ENCODE measurements at regions not wholly inside any gene's neighbourhood (a gene's known extent, or its start where the extent isn't known, plus 50 kb on each side); places are given as distances from the start of the nearest gene placed in this dataset.

GRCh38 chr6:74050921-74051320, 354.9 kb downstream of the CD109 start:
- BruUV-seq (replicated peaks): no TSS peak
- Histone ChIP-seq H3K9me2 (ENCODE audit: insufficient read depth, low read length) (no peaks in the 10 kb centered on the region), H3K79me2 (ENCODE audit: insufficient read depth, low read depth, low read length) (no peaks in the 10 kb centered on the region), H3K4me1 (ENCODE audit: insufficient read depth, low read length, poor library complexity, severe bottlenecking) (no peaks in the 10 kb centered on the region), H2AFZ (ENCODE audit: low read length) (no peak overlapping the region), H4K20me1 (ENCODE audit: insufficient read depth, low read length) (no peaks in the 10 kb centered on the region), H3K4me3 (ENCODE audit: low read depth, low read length, poor library complexity, severe bottlenecking) (no peak overlapping the region), H3K27ac (ENCODE audit: low read depth, low read length, poor library complexity, severe bottlenecking) (no peak overlapping the region), H3K4me2 (ENCODE audit: low read length) (no peak overlapping the region), H3K36me3 (ENCODE audit: insufficient read depth, low read length) (no peaks in the 10 kb centered on the region), H3K9me3 (ENCODE audit: low read length) (no peaks in the 10 kb centered on the region)
- ChIA-PET CTCF (ENCODE audit: unreplicated experiment) (no interaction called here), POLR2A (no interaction called here)
- intact Hi-C loops (cut with micrococcal nuclease; ENCODE audit: unreplicated experiment): no loop called here
- DNase-seq (ENCODE audit: low spot score): no peak
- TF ChIP-seq CTCF (conservative IDR thresholded peaks at IDR 0.05; ENCODE audit: low read length) (no peak), EZH2phosphoT487 (IDR thresholded peaks at IDR 0.05; ENCODE audit: borderline replicate concordance, low read depth, low read length) (no peak)

- Histone ChIP-seq H2AFZ (ENCODE audit: low read length) (no peak overlapping the region), H3K79me2 (ENCODE audit: insufficient read depth, low read depth, low read length) (no peaks in the 10 kb centered on the region), H3K4me1 (ENCODE audit: insufficient read depth, low read length, poor library complexity, severe bottlenecking) (no peaks in the 10 kb centered on the region), H3K36me3 (ENCODE audit: insufficient read depth, low read length) (no peaks in the 10 kb centered on the region), H4K20me1 (ENCODE audit: insufficient read depth, low read length) (no peaks in the 10 kb centered on the region), H3K9me3 (ENCODE audit: low read length) (no peaks in the 10 kb centered on the region), H3K4me3 (ENCODE audit: low read depth, low read length, poor library complexity, severe bottlenecking) (no peak overlapping the region), H3K9me2 (ENCODE audit: insufficient read depth, low read length) (no peaks in the 10 kb centered on the region), H3K4me2 (ENCODE audit: low read length) (no peak overlapping the region), H3K27ac (ENCODE audit: low read depth, low read length, poor library complexity, severe bottlenecking) (no peak overlapping the region)
- ChIA-PET POLR2A (interaction anchor here (0.6 kb wide), 1 partner anchor 47 kb away, joined by 3 read pairs; no protein-coding TSS in a partner anchor), CTCF (ENCODE audit: unreplicated experiment) (no interaction called here)
- no peak for DNase-seq (ENCODE audit: low spot score)
- BruUV-seq (replicated peaks): no TSS peak
- intact Hi-C loops (cut with micrococcal nuclease; ENCODE audit: unreplicated experiment): no loop called here
- TF ChIP-seq CTCF (conservative IDR thresholded peaks at IDR 0.05; ENCODE audit: low read length) (no peak), EZH2phosphoT487 (IDR thresholded peaks at IDR 0.05; ENCODE audit: borderline replicate concordance, low read depth, low read length) (no peak)
Observed at GRCh38 chr6:74048387-74048786, 352.4 kb downstream of the CD109 start.

GRCh38 chr6:74044417-74045096, 348.6 kb downstream of the CD109 start:
- Histone ChIP-seq H3K9me3 (ENCODE audit: low read length) (no peaks in the 10 kb centered on the region), H2AFZ (ENCODE audit: low read length) (no peak overlapping the region), H3K27ac (ENCODE audit: low read depth, low read length, poor library complexity, severe bottlenecking) (no peak overlapping the region), H3K4me3 (ENCODE audit: low read depth, low read length, poor library complexity, severe bottlenecking) (no peak overlapping the region), H3K9me2 (ENCODE audit: insufficient read depth, low read length) (no peaks in the 10 kb centered on the region), H3K4me1 (ENCODE audit: insufficient read depth, low read length, poor library complexity, severe bottlenecking) (no peaks in the 10 kb centered on the region), H3K36me3 (ENCODE audit: insufficient read depth, low read length) (no peaks in the 10 kb centered on the region), H3K79me2 (ENCODE audit: insufficient read depth, low read depth, low read length) (no peaks in the 10 kb centered on the region), H4K20me1 (ENCODE audit: insufficient read depth, low read length) (no peaks in the 10 kb centered on the region), H3K4me2 (ENCODE audit: low read length) (no peak overlapping the region)
- ChIA-PET CTCF (ENCODE audit: unreplicated experiment) (no interaction called here), POLR2A (no interaction called here)
- no TSS peak for BruUV-seq (replicated peaks)
- TF ChIP-seq CTCF (conservative IDR thresholded peaks at IDR 0.05; ENCODE audit: low read length): no peak
- no peak for TF ChIP-seq EZH2phosphoT487 (IDR thresholded peaks at IDR 0.05; ENCODE audit: borderline replicate concordance, low read depth, low read length)
- no peak for DNase-seq (ENCODE audit: low spot score)
- intact Hi-C loops (cut with micrococcal nuclease; ENCODE audit: unreplicated experiment): no loop called here
